OCI-LY1 (cell line): ENCODE measurements at regions not wholly inside any gene's neighbourhood (a gene's known extent, or its start where the extent isn't known, plus 50 kb on each side); places are given as distances from the start of the nearest gene placed in this dataset.

Source experiments
- H2AFZ ChIP-seq: fragments of 200-600 bp; sonication (generic), shearing (Covaris generic); 2 replicates; pipeline ENCODE4 v1.6.0; 2014; ENCODE audit warnings: antibody characterized with exemption, mild to moderate bottlenecking, low read length
- H3F3A ChIP-seq: fragments of 200-600 bp; sonication (generic), shearing (Covaris generic); 2 replicates; pipeline ENCODE4 v1.6.0; 2014; ENCODE audit warnings: mild to moderate bottlenecking, antibody characterized with exemption, low read length, moderate library complexity; ENCODE audit not compliant: insufficient read depth
- H3K27ac ChIP-seq: fragments of 200-600 bp; sonication (generic); 2 replicates; pipeline ENCODE4 v1.5.1; 2014; ENCODE audit warnings: low read length, mixed run types, mild to moderate bottlenecking, low read depth; ENCODE audit not compliant: poor library complexity, severe bottlenecking
- H3K27me3 ChIP-seq: fragments of 200-600 bp; sonication (generic); 2 replicates; pipeline ENCODE4 v1.6.0; 2014; ENCODE audit warnings: antibody characterized with exemption, mild to moderate bottlenecking, low read length, moderate library complexity; ENCODE audit not compliant: insufficient read depth
- H3K36me3 ChIP-seq: fragments of 200-600 bp; sonication (generic); 2 replicates; pipeline ENCODE4 v1.6.1; 2014; ENCODE audit warnings: mild to moderate bottlenecking, antibody characterized with exemption, low read length, moderate library complexity, mixed read lengths; ENCODE audit not compliant: insufficient read depth
- H3K4me1 ChIP-seq: fragments of 200-600 bp; sonication (generic); 2 replicates; pipeline ENCODE4 v1.5.1; 2014; ENCODE audit warnings: mild to moderate bottlenecking, low read length, moderate library complexity; ENCODE audit not compliant: insufficient read depth, severe bottlenecking
- H3K4me2 ChIP-seq: fragments of 200-600 bp; sonication (generic), shearing (Covaris generic); 2 replicates; pipeline ENCODE4 v1.6.1; 2014; ENCODE audit warnings: low read length
- H3K4me3 ChIP-seq: fragments of 200-600 bp; sonication (generic); 2 replicates; pipeline ENCODE4 v1.5.1; 2014; ENCODE audit warnings: low read length, low read depth, mild to moderate bottlenecking, mixed read lengths; ENCODE audit not compliant: poor library complexity, severe bottlenecking
- H3K79me2 ChIP-seq: fragments of 200-600 bp; shearing (Covaris generic); 2 replicates; pipeline ENCODE4 v1.6.1; 2016; ENCODE audit warnings: mixed run types, low read length, mixed read lengths; ENCODE audit not compliant: insufficient read depth
- H3K9ac ChIP-seq: fragments of 200-600 bp; sonication (generic), shearing (Covaris generic); 2 replicates; pipeline ENCODE4 v1.6.1; 2014; ENCODE audit warnings: mild to moderate bottlenecking, low read length, mixed read lengths
- H3K9me2 ChIP-seq: fragments of 200-600 bp; sonication (generic), shearing (Covaris generic); 2 replicates; pipeline ENCODE4 v1.6.1; 2014; ENCODE audit warnings: low read depth, mild to moderate bottlenecking, low read length, mixed read lengths
- H3K9me3 ChIP-seq: fragments of 200-600 bp; shearing (Covaris generic); 2 replicates; pipeline ENCODE4 v1.6.1; 2014; ENCODE audit warnings: low read length, mixed read lengths
- H4K20me1 ChIP-seq: fragments of 200-600 bp; sonication (generic), shearing (Covaris generic); 2 replicates; pipeline ENCODE4 v1.6.0; 2016; ENCODE audit warnings: mild to moderate bottlenecking, low read length; ENCODE audit not compliant: insufficient read depth
- EZH2 ChIP-seq: fragments of 200-600 bp; sonication (generic), shearing (Covaris generic); IDR thresholded peaks from 2 replicates; pipeline ENCODE4 v1.8.0; 2017; ENCODE audit warnings: borderline replicate concordance, mixed run types, mild to moderate bottlenecking, antibody characterized with exemption, low read length, moderate library complexity, mixed read lengths
- TF ChIP-seq, protein P1 (sequence below): fragments of 200-600 bp; sonication (generic), shearing (Covaris generic); IDR thresholded peaks from 2 replicates; pipeline ENCODE4 v1.5.1; 2017; ENCODE audit warnings: mild to moderate bottlenecking, antibody characterized with exemption, low read length, moderate library complexity, mixed read lengths

DNA sequence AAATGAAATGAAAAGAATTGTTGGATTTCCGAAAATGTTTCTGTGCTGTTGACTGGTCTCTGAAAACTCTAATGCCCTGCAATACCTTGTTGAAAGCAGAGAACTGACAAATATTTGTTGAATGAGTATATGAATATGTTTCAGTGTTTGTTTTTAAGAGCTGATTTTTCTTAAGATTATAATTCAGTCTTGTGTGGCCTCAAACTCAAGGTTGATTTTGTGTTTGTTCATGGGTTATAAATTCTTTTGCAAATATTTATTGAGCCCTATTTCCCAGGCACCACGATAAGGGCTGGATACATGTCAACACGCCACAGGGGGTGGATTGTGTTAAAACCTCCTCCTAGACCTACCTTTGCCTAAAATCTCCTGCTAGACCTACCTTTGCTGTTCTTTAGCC lies 203.9 kb upstream of the PLPP4 start:
- Histone ChIP-seq H2AFZ (no peak overlapping the region), H3K4me3 (no peak overlapping the region)

GRCh38 chr10:120260456-120260855 lies 196.6 kb upstream of the PLPP4 start:
- TF ChIP-seq EZH2: no peak
- TF ChIP-seq, protein P1, sequence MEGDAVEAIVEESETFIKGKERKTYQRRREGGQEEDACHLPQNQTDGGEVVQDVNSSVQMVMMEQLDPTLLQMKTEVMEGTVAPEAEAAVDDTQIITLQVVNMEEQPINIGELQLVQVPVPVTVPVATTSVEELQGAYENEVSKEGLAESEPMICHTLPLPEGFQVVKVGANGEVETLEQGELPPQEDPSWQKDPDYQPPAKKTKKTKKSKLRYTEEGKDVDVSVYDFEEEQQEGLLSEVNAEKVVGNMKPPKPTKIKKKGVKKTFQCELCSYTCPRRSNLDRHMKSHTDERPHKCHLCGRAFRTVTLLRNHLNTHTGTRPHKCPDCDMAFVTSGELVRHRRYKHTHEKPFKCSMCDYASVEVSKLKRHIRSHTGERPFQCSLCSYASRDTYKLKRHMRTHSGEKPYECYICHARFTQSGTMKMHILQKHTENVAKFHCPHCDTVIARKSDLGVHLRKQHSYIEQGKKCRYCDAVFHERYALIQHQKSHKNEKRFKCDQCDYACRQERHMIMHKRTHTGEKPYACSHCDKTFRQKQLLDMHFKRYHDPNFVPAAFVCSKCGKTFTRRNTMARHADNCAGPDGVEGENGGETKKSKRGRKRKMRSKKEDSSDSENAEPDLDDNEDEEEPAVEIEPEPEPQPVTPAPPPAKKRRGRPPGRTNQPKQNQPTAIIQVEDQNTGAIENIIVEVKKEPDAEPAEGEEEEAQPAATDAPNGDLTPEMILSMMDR: no peak
- H3K4me2 ChIP-seq: no peak overlapping the region
- no peak overlapping the region for H3K4me3 ChIP-seq
- H3K4me1 ChIP-seq: no peaks in the 10 kb centered on the region
- no peak overlapping the region for H2AFZ ChIP-seq
- H3K27me3 ChIP-seq: no peaks in the 10 kb centered on the region
- no peaks in the 10 kb centered on the region for H4K20me1 ChIP-seq
- H3F3A ChIP-seq: no peaks in the 10 kb centered on the region
- H3K27ac ChIP-seq: no peak overlapping the region
- H3K36me3 ChIP-seq: no peaks in the 10 kb centered on the region
- H3K9ac ChIP-seq: no peak overlapping the region
- no peaks in the 10 kb centered on the region for H3K79me2 ChIP-seq
- no peaks in the 10 kb centered on the region for H3K9me2 ChIP-seq
- no peaks in the 10 kb centered on the region for H3K9me3 ChIP-seq

More for the DNA sequence above, 203.9 kb upstream of the PLPP4 start:
- H3K9me2 ChIP-seq: no peaks in the 10 kb centered on the region
- H3K9ac ChIP-seq: no peak overlapping the region
- no peaks in the 10 kb centered on the region for H3K4me1 ChIP-seq
- H3K79me2 ChIP-seq: no peaks in the 10 kb centered on the region
- H3K27ac ChIP-seq: no peak overlapping the region
- no peak for TF ChIP-seq EZH2
- TF ChIP-seq, protein P1: no peak
- no peaks in the 10 kb centered on the region for H3F3A ChIP-seq
- no peaks in the 10 kb centered on the region for H3K9me3 ChIP-seq
- no peaks in the 10 kb centered on the region for H3K36me3 ChIP-seq
- H3K27me3 ChIP-seq: no peaks in the 10 kb centered on the region
- H4K20me1 ChIP-seq: no peaks in the 10 kb centered on the region
- no peak overlapping the region for H3K4me2 ChIP-seq

- no peak overlapping the region for H3K4me2 ChIP-seq
- H3K79me2 ChIP-seq: no peaks in the 10 kb centered on the region
- H3K9me3 ChIP-seq: no peaks in the 10 kb centered on the region
- H3F3A ChIP-seq: no peaks in the 10 kb centered on the region
- TF ChIP-seq, protein P1: no peak
- TF ChIP-seq EZH2: no peak
- H3K9ac ChIP-seq: no peak overlapping the region
- no peaks in the 10 kb centered on the region for H4K20me1 ChIP-seq
- H2AFZ ChIP-seq: no peak overlapping the region
- H3K27ac ChIP-seq: no peak overlapping the region
- H3K9me2 ChIP-seq: no peaks in the 10 kb centered on the region
- H3K27me3 ChIP-seq: no peaks in the 10 kb centered on the region
- H3K4me1 ChIP-seq: no peaks in the 10 kb centered on the region
- H3K4me3 ChIP-seq: no peak overlapping the region
- no peaks in the 10 kb centered on the region for H3K36me3 ChIP-seq
These were observed 194.0 kb upstream of the PLPP4 start for GRCh38 chr10:120262857-120263547.
